CD4-positive, alpha-beta T cell treated with Interleukin-4 for 4 hours (primary cell): ENCODE measurements at regions not wholly inside any gene's neighbourhood (a gene's known extent, or its start where the extent isn't known, plus 50 kb on each side); places are given as distances from the start of the nearest gene placed in this dataset.
"Not testable (repeated sequence)": the region's sequence is repeated elsewhere in the genome, so short reads cannot be mapped to it uniquely, and the experiment has no call there.

ENCODE experiments used
- DNase-seq: peaks from one replicate; pipeline ENCODE4 v3.0.0-alpha.2; 2020

DNA sequence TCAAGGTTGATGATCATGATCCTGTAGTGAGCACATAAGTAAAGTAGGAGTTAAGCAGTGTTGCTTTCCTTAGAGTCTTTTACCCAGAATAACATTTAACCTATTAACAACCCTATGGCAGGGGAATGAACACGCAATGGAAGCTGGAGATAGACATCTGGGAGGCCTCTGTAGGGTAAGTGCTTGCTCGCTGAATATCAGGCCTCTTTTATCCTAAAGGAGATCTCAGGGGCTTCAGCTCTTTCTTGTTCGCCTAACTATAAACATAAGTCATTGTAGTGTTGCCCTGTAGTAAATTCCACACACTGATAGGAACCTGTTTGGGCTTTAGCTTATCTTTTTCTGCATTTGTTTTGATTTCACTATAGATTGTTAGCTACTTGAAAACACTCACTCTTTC is 174.4 kb upstream of the TCF4 start:
- no peak for DNase-seq

DNA sequence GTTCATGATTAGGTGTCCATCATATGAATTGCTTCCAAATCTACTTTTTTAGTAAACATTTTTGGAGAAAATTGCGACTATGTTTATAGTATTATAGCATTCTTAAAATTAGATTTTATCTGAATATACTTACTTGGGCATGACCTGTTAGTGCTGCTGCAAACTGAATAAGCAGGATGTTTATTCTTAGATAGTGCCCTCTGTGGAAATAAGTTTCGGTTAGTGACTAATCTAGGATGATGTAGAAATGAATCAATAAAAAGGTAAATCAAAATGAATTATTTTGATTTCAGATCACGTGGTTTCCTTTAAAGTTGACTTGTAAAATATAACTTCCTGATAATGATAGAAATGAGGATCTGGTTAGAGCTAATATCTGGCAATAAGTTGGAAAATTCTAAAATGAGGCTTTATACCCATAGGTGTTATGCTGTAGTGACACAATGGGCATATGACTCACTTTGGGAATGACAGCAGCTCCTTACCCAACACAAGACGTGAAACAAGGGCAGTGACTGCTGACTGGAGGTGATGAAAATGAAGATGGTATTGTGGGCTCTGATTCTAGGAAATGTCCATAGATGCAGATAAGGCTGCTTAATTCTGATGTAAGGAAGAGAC is 165.8 kb upstream of the TCF4 start:
- no peak for DNase-seq

DNA sequence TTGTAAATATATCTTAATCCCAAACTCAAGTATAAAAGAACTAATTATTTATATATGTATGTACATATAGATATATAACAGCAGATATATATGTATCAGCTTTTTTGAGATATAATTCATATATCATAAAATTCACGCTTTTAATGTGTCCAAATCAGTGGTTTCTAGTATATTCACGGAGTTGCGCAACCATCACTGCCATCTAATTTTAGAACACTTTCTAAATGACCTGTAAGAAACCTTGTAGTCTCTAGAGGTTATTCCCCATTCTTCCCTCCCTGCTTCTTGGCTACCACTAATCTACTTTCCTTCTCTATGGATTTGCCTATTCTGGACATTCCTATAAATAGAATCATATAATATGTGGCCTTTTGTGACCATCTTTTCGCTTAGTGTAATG is 163.5 kb upstream of the TCF4 start:
- DNase-seq: no peak

DNA sequence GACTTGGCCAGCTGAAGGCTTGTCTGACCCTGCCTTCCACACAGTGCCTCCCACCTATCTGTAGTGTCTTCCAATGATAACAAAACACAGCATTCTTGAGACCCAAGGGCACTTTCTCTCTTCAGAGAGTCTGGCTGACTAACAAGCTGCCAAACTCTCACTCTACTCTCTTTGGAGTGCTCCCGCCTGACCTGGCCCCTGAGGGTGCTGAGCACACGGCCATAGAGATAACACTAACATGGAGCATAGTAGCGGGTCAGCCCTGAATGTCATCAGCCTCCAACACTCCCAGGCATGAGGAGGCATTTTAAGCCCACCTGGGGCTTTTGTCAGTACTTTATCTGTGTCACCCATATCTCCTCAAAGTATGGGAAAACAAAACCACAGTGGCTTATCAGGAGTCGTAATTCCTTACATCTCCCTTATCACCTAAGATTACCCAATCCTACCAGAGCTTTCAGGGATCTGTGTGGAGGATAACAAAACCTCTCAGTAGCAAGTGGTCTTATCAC is 160.3 kb upstream of the TCF4 start:
- no peak for DNase-seq

DNA sequence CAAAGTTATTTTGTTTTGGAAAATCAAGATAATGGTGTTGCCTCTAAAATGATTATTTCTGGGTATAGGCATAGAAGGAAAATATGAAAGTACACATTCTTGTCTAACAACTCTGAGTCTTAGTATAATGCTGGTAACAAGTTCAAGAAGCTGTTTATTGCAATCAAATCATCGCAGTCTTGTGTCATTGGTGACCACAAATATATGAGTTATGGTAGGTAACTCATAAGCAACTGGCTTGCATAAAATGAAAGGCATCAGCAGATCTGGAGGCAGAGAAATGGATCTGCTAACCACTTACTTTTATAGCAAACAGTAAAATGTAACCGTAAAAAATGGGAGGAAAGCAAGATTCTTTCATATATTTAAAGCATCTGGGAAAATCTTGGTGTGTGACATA is 156.2 kb upstream of the TCF4 start:
- DNase-seq: no peak

DNA sequence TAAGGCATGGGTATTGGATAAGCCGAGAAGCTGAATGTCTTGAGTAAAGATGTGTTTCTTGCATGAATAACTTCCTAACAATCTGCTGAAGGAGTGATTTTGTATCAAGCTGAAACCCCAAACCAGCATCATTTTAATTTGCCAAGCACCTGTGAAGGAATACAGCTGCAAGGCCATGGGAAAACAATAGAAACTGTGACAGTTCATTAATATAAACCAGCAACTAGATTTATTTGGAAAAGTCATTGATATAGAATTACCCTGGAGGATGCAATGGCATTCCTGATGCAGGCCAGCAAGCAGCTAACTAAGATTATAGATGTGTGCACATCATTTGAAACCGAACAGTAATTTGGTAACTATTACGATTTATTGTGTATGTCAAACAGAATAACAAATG is 155.7 kb upstream of the TCF4 start:
- DNase-seq: no peak

DNA sequence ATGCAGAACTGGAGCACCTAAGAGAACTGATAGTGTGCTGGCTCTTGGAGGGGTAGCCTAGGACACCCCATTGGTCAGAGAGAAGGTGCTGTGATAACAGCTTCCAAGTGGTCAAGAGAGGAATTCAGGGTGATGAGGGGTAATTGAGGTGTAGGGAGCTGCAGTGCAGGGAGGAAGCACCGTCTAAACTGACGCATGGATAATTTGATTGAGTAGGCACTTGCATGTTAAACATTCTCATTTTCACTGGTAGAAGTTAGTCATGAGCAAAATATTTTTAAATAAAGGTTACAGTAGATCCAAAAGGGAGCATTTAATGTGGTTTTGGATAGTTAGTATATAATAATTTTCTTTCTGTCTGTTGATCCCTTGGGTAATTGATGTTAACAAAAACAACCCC is 155.1 kb upstream of the TCF4 start:
- no peak for DNase-seq

DNA sequence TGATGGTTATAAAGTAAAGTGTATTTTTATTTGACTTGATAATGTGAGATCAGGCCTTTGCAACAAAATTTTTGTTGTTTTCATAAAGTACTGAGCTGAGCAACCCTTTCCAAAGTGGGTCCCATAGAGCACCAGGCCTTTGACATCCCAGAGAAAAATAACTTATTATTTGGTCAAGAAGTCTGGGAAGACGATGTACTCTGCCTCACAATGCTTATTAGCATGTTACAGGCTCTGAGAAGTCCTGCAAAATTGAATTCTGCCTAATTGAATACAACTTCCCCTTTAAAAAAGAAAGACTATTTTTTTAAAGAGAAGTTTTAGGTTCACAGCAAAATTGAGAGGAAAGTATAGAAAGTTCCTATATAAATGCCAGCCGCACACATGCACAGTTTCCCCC is 151.5 kb upstream of the TCF4 start:
- no peak for DNase-seq

DNA sequence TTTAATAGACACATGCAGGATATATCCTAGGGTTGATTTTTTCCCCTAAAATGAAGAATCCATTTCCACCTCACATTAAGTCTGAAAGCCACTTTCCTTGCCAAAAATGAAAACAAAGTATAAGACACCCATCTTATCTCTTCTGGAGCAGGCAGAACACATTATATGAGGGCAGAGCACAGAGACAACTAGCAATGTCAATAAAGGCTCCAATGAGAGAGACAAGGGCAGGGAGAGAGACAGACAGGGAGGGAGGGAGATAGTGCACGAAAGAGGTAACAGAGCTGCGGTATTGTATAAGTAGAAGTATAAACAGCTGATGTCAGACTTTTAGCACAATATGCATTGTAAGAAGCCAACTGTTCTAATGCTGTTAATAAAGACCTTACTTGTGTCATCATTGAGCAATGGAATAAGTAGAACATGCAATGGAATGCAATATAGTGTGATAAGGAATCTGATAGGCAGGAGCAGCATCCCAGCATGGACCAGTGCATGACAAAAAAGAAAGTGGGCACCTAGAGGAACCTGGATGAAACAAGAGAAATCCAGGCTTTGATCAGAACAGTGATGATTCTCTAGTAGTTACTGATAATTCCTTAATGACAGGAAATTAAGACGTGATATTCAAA is 150.6 kb upstream of the TCF4 start:
- no peak for DNase-seq

DNA sequence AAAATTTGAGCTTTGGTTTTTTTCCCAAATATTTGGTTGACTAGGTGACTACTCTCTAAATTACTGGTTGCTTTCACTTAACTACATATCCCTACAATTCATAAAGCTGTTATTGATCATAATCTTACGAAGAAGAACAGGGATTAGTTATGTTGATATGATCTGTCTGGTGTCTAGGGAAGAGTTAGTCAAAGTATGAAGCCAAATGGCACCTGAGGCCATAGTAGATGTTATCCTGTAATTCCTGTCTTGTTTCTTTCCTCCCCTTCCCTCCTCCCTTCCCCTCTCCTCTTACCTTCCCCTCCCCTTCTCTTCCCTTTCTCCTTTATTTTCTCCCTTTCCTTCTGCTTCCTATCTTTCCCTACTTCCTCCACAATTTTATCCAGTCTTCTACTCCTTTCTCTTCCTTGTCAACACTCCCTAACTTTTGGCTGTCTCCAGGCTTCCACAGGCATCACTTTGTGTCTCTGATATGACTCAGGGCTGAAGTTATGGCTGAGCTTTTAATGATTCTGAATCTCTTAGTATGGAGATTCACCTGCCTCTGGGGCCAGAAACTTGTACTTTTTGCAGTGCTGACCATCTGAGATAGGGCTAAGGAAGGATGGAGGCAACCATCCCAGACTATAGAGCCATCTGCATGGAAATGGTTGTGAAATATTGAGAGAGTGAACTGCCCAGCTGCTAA is 149.9 kb upstream of the TCF4 start:
- no peak for DNase-seq

DNA sequence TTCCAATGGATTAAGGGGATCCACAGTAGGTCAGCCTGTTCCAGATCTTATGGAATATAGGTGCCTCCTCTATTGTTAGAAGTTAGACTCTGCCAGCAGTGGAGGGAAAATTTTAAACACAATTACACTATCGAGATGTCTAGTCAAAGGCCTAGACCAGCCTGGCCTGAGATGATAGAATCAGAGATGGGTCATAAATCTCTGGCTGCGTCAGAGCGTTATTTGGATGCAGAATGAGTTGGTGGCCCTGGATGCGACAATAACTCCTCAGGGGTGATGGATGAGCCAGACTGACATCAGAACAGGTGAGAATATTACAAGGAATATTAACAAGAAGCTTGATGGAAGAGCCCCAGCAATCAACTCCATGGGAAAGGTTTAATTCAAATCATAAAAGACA is 149.3 kb upstream of the TCF4 start:
- no peak for DNase-seq

DNA sequence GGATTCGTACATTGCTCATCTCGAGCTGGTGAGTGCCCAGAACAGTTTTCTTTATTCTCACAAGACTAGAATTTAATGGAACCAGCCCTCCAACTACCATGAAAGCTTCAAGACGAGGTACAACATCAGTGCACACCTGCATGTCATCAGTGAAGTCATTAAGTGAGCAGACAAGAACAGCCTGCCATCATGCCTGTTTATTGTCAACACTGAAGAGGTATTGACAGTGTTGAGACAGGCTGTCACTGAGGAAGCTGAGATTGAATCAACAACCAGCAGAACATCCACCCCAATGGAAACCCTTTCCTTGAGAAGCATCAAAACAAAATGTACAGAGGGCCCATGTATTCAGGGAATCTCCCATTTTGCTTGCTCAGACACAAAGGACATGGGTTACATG is 148.0 kb upstream of the TCF4 start:
- DNase-seq: no peak

DNA sequence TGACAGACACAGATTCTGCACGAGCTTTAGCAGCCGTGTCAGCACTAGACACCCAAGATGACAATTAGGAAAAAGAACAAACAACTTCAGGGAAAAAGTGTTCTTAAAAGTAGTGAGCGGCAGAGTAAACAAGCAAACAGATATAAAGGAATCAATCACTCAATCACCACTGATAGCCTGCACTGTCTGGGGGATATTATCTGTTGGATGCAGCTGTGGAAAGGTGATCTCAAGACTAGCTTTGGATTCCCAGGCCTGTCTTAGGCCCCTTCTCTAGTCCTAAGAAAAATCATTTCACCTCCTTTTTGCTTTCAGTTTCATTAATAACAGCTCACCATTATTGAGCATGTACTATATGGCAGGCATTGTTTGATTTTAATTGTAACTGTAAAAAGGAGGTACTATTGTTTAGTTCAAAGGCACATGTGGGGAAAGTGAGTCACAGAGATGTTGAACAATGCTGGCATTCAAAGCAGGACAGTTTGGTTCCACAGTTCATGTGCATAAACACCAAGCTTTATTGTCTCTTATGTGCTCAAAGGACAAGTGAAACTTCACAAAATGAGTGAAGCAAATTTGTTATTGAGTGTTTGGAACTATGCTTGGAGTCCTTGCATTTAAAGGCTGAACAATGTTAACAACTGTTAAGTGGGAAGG is 147.3 kb upstream of the TCF4 start:
- DNase-seq: no peak

DNA sequence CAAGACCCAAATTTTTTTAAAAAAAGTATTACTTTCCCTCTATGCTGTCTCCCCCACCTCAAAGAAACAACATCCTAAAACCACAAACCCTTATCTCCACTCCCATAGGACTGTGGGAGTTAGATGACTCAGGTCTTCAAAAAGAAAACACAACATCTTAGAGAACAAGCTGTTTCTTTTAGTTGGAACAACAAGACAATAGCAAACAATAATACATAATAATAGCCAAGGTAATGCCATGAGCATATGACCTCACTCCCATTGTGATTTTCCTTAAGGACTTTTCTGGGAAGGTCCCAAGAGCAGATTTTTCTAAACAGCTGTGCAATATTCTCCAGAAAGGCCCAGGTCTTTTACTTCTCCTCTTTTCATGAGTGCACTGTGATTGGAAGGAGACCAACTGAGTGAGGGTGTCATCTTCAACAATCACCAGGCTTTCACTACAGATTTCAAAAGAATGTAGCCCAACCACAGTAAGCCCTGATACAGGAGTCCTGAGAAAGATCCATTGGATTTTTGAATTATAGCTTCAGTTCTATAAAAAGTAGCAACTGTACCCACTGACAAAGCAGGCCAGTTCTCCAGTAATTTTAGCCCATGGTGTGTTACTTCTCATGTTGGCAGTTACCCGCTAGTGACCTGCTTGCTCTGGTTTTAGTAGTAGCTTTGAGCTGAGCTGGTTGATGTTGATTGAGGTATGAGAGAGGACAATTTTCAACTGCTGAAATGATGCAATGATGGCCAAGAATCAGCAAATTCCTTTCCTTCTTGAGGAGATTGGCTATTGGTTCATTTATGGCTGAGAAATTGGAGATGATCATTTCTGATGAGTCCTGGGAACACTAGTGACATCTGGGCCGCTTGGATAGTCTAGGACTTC is 144.5 kb upstream of the TCF4 start:
- no peak for DNase-seq

DNA sequence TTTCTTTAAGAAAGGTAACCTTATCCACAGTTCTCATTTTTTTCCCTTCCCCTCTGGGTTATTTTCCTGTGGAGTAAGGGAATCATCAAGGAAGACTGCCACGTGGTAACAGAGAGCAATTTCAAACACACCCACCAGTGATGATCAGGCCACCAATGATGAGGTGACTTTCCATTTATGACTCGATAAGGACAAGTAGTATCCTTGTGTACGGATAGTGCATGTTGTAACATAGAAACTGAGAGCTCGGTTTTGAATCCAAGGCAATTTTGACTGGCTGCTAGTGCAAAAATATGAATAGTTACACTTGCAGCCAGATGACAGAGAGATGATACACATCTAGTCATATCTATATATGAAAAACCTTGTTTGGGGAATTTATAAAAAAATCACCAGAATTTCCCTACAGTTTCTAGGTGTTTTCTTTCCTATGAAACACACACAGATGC is 143.6 kb upstream of the TCF4 start:
- DNase-seq: no peak

DNA sequence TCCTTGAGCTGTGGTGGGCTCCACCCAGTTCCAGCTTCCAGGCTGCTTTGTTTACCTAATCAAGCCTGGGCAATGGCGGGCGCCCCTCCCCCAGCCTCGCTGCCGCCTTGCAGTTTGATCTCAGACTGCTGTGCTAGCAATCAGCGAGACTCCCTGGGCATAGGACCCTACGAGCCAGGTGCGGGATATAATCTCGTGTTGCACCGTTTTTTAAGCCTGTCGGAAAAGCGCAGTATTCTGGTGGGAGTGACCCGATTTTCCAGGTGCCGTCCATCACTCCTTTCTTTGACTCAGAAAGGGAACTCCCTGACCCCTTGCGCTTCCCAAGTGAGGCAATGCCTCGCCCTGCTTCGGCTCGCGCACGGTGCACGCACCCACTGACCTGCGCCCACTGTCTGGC is 133.0 kb upstream of the TCF4 start:
- DNase-seq: not testable (repeated sequence)

DNA sequence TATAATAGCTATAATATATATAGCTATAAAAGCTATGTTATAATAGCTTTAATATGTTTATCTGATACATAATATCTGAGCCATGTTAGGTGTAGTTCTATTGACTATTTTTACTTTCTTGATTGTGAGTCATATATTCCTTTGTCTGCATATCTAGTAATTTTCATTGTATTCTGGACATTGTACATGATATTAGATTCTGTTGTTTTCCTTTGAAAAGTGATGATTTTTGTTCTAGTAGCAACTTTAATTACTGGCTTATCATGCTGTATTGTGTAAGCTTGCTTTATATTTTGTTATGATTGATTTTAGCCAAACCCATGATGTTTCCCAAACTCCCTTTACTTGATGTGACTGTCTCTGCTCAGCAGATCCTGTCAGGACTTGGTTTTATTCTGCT is 125.7 kb upstream of the TCF4 start:
- DNase-seq: no peak

DNA sequence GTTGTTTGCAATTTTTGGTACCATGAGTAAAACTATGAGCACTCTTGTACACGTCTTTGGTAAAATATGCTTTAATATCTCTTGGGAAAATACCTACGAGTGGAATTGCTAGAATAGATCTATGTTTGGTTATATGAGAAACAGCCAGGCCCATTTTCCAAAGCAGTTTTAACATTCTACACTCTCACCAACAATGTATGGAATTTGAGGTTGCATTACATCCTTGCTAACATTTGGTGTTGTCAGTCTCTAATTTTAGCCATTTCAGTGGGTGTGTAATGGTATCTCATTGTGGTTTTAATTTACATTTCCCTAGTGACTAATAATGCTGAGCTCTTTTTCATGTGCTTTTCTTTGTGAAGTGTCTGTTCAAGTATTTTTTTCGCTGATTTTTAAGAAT is 118.9 kb upstream of the TCF4 start:
- DNase-seq: no peak

DNA sequence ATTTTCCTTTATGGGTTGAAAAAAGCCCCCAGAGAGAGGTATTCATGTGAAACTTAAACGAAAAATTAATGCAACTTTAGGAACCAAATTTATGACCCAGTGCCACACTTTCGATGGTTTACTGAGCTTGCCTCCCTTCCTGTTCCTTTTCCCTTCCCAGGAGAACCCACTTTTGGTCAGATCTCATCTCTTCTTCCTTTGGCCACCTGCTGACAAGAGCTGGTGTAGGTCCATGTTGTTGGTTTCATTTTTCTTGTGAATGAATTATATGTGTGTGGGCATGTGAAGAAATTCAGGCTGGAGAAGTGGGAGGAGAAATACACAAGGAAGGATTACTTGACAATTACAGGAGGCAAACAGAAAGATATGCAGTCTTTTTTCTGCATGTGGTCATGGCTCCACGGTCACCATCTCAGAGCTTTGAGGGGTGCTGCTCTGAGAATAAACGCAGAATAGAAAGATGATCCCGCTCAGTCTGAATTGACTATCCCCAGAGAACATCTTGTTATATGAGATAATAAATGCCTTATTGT is 111.3 kb upstream of the TCF4 start:
- DNase-seq: no peak

DNA sequence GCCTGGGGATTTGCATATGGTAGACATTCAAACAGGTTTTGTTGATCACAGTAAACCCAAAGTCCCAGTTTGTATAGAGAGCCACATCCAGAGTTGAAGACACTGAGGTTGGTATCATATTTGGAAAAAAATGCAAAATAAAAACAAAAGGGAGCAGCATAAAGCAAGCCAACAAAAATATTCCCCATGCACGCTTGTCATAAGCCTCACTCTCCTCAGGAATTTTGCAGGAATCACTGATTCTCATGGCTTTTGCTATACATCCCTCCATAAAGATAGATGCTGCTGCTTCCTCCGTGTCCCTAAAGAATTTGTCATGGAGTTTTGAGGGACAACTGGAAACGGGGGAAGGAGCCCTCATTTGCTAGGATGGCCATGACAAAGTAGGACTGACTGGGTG is 108.8 kb upstream of the TCF4 start:
- no peak for DNase-seq

DNA sequence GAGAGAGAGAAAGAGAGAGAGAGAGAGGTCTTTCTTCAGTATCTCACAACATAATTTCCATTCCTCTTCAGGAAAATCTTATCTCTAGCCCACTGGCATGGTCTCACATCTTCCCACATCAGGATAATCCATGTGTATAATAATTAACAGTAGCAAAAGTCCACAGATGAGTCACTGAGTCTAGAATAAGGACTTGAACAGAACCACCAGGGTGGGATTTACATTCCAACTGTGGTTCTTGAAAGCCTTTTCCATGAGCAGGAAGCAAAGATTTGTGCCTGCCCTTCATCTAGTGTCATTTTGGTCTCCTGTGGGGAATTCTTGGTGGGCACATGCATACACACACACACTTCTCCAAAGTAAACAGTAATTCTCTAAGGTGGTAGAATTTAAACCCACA is 107.1 kb upstream of the TCF4 start:
- DNase-seq: no peak

DNA sequence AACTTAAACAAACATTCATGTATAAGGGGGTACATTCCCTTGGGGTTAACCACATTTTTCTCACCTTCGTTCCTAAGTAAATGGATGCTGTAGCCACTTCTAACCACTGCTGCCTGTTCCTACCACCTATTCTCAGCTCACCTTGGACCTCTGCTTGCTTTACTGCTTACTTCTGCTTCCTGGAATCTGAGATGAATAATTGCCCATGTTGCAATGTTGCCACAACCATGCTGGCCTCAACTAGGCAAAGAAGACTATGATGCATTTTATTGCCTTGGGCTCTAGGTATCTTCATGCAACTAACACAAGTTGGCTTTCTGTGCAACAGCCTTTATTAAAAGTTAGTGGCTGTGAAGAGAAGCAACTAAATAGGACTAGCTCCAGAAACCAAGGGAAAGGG is 106.3 kb upstream of the TCF4 start:
- no peak for DNase-seq

DNA sequence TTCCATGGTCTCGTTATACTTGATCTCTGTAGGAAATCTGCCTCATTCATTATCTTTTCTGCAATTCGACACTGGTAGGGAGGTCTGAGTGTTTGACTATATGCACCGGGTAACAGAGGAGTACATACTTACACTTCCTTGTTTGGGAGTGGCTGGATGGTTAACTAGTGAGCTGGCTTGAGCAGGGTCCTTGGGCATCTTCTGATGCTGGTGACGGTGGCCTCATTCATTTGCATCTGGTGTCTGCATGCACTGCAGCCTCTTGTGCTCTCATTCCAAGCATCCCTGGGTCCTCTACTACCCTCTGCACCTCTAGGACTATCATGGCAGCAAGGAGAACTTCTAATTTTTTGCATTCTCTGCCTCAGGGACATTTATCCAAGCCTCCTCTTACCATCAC is 100.0 kb upstream of the TCF4 start:
- DNase-seq: no peak
